Left cardiac atrium (tissue), 4 donors: ENCODE measurements at regions not wholly inside any gene's neighbourhood (a gene's known extent, or its start where the extent isn't known, plus 50 kb on each side); places are given as distances from the start of the nearest gene placed in this dataset.

Source experiments
- ATAC-seq, 2 donors: fragments of 200-7000 bp; cut with Tn5 transposase; one replicate each; pipeline ENCODE4 v1.9.1; 2020; ENCODE audit warnings: mild to moderate bottlenecking in 2 of 2, moderate library complexity in 2 of 2
- DNase-seq: peaks from one replicate; pipeline ENCODE4 v3.0.0-alpha.2; 2020
- intact Hi-C, 2 donors: fragments of 100-400 bp; cut with DNase I; formaldehyde crosslinking; loops; one replicate each; pipeline versions ENCODE4 v1.14.1 to v1.15.1; 2022 to 2023
- donor health status: DM: no; HTN: yes; CAD: no.
- donor health status: DM: no; HTN: yes; CAD: no; lungs with severe emphysema.
- donor health status: DM: yes; HTN: yes; CAD: no.
- donor health status: Dilated cardiomyopathy.

DNA sequence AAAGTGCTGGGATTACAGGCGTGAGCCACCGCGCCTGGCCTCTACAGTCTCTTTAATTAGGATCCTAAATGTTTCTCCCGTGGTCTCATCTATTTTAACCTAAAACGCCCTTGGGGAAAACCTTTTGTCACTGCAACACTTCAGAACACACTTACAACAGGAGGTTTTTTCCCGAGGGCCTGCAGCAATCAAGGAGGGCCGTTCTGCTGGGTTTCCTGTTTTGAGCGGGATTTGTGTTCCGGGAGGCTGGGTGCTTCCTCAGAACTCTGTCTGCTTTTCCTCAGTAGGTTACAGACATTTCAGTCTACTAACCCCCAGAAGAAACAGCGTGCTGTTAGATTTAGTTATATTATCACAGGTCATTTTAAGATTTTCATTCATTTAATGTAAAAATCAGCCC is 65.4 kb upstream of the IRX4 start:
- DNase-seq (no peak), ATAC-seq (no peak)
- intact Hi-C loops: loop anchor here in 1 of 2 donors (5.0 kb wide), 1 partner anchor 146 kb away; the partner anchor contains the start of gene NDUFS6

GRCh38 chr5:1946776-1947175 is 64.1 kb upstream of the IRX4 start:
- intact Hi-C loops: loop anchor here in 1 of 2 donors (5.0 kb wide), 1 partner anchor 144 kb away; the partner anchor contains the start of gene NDUFS6
- ATAC-seq: peak; percentile 85 to 86
- peak; percentile 66 for DNase-seq

DNA sequence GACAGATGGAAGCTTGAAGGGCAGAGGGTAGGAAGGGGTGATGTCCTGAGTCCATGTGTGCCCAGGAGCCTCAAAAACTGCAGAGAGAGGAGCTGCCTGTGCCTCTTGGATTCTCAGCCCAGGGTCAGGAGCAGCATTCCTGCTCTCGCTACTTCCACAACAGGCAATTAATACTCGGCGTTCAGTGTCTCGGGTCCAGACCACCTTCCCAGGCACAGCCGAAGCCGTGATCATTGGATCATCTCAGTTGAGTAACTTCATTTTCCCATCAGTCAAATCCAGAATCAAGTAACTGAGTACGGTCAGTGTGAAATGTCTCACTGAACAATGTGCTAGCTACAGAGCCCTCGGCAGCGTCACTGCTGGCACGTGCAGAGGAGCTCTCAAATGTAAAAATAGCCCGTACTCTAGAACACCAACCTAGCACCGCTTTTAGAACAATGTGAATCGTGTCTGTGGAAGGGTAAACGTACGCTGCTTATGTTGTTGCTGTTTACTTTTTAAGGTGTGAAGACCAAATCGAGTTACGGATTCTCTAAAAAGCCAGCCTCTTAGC is 63.5 kb upstream of the IRX4 start:
- intact Hi-C loops: loop anchor here in 1 of 2 donors (5.0 kb wide), 1 partner anchor 144 kb away; the partner anchor contains the start of gene NDUFS6
- DNase-seq (peak; percentile 51), ATAC-seq (peak; percentile 66 to 78)

DNA sequence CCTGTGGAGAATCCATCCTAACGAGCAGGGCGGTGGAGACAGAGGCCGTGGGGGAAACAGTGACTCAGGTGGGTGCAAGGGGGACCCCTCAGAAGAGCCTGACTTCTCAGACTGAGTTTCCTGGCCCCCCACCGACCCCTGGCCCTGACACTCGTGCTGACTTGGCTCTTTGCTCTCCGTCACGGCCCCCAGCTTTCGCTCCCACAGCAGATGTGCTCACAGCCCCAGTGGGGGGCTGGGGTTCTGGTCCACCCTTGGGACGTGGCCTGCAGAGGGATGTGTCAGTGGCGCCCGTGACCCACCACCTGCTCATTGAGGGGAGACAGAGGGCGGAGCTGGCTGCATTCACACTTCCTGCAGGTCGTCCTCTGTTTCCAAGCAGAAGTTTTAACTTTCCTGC is 62.9 kb upstream of the IRX4 start:
- intact Hi-C loops: loop anchor here in 1 of 2 donors (5.0 kb wide), 1 partner anchor 143 kb away; the partner anchor contains the start of gene NDUFS6
- ATAC-seq (no peak), DNase-seq (no peak)

- ATAC-seq (no peak), DNase-seq (no peak)
- intact Hi-C loops: no loop called here
Observed at GRCh38 chr5:1944408-1944807, 61.7 kb upstream of the IRX4 start.

DNA sequence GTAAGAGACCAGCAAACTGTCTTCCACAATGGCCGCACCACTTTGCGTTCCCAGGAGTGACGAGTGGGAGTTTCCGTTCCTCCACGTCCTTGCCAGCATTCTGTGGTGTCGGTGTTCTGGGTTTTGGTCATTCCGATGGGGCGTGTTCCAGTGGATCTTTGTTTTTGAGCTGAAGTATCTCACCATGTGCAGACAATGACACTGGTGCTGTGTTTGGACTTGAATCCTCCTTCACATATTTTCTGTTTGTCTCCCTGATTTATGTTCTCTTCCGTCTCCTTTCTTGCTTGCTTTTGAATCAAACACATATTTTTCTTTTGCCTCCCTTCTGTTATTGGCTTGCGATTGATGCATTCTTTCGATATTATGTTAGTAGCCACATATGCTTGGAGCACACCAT is 60.8 kb upstream of the IRX4 start:
- DNase-seq: no peak
- intact Hi-C loops: no loop called here

GRCh38 chr5:1942630-1943029 is 59.9 kb upstream of the IRX4 start:
- ATAC-seq (no peak), DNase-seq (no peak)
- intact Hi-C loops: no loop called here

More for the DNA sequence above, 60.8 kb upstream of the IRX4 start:
- ATAC-seq: no peak

DNA sequence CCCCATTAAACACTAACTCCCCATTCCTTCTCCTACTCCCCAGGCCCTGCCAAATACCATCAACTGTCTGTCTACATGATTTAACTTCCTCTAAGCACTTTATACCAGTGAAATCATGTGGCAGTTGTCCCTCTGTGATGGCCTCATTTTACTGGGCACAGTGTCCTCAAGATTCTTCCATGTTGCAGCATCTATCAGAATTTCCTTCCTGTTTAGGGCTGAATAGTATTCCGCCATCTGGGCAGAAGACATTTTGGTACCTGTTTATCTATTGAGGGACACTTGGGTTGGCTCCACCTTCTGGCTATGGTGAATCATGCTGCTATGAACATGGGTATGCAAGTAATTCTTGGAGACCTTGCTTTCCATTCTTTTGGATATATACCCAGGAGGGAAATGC is 59.4 kb upstream of the IRX4 start:
- DNase-seq: no peak
- no peak for ATAC-seq
- intact Hi-C loops: no loop called here

GRCh38 chr5:1939256-1939655 is 56.5 kb upstream of the IRX4 start:
- DNase-seq (no peak), ATAC-seq (no peak)
- intact Hi-C loops: no loop called here

DNA sequence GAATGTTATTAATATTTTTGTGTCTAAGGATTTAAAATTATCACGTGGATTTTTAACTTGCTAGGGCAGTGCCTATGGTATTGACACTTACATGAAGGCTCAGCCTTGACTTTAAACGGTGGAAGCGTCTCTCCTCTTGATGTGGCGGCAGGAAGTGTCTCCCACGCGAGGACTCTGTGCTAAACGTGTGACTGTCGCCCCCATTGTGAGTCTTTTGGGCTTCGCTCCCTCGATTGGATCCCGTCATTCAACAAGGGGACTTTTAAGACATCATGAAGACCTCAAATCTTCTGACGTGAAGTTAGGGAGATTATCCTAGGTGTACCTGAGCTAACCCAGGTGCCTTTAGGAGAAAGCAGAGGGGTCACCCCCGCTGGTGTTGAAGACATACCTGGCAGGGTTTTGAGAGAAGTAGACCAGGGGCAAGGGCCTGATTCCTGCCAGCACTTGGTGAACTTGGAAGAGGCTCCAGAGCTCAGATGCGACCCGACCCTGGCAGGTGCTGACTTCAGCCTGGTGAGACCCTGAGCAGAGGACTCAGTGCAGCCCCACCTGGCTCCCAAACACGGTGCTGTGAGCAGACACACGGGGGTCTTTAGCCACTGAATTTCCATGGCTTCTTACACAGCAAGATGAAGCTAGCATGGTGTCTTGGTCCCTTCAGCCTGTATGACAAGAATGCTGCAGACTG is 55.7 kb upstream of the IRX4 start:
- no peak for DNase-seq
- no peak for ATAC-seq
- intact Hi-C loops: no loop called here

DNA sequence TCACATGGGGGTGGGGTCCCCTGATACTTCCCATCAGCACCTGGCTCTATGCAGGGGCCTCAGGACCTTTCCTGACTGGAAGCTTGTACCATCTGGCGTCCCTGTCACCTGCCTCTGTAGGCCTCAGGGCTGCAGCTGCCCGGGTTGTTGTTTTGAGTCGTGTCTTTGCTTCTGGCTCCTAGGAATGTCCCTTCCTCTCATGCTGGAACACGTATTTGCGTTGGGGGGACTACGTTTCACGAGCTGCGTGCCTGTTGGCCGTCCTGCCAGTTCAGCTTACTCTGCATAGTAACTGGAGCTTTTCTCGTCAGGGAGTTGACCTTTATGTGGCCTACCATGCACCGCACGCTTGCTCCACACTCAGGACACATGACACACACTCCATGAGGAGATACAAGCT is 54.9 kb upstream of the IRX4 start:
- intact Hi-C loops: no loop called here
- ATAC-seq: no peak
- DNase-seq: no peak

DNA sequence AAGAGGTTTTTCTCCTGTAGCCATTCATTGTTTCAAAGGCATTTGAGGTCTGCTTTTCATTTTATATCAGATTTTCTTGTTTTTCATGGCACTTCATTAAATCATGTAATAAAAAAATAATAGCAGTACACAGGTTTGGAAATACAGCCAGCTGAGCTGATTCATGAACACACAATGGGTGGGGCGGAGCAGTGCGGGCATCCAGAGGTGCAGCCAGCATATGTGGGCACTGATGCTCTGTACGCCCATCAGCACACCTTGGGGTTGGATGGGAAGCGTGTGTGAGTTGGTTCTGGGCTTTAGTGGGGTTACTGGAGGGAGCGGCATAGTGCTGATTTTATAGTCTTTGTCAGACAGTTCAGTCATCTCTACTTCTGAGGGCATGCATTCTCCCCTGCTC is 54.2 kb upstream of the IRX4 start:
- no peak for DNase-seq
- no peak for ATAC-seq
- intact Hi-C loops: no loop called here

DNA sequence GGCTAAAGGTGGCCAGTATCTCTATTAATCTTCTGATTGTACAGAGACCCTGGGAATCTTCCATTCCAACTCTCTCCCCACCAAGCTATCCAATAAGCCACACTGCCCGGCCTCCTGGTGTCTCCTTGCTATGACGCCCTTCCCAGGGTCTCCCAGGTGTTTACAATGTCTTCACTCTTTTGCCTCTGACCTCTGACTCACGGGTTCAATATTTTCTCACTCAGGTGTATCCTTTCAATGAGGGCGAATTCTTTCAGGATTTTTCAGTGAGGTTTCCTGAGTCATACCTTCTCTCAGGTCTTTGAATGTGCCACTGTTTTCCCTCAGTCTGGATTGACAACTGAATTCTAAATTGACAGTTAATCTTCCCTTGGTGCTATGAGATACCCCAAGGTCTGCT is 53.7 kb upstream of the IRX4 start:
- intact Hi-C loops: no loop called here
- DNase-seq (no peak), ATAC-seq (no peak)

DNA sequence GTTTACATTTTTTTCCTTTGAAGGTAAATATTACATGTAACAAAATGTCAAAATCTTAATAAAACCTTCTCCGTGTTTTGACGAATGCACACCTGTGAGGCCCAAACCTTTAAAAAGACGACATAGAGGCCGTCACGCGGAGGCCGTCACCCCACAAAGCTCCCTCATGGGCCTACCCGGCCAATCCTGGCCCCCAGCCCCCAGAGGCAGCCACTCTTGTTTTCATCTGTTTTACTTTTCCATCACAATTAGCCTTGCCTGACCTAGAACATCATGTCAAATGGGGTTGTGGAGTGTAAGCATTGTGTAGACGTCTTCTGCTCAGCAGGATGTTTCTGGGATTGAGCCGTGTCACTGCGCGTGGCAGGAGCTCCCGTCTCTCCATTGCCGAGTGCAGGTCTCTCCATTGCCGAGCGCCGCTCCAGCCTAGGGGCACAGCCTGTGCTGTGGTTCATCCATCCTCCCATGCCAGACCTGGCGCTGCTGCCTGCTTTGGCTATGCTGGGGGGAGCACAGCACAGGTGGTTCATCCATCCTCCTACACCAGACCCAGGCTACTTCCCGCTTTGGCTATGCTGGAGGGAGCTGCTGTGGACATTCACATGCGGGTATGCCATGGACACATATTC is 52.2 kb upstream of the IRX4 start:
- intact Hi-C loops: no loop called here
- ATAC-seq (no peak), DNase-seq (no peak)

DNA sequence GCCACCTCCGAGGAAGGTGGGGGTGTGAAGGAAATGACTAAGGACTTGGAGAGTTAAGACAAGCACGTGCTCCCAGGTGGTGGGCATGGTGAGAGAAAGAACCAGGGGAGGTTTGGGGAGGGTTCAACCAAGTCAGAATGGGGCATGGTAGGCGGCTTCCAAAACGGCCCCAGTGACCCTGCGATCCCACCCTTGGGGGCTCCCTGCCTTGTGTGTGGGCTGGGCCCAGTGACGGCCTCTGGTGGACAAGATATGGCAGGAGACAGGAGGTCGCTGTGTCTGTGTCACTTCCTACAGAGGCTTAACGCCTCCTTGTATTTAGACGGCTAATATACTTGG is 51.3 kb upstream of the IRX4 start:
- DNase-seq (no peak), ATAC-seq (no peak)
- intact Hi-C loops: no loop called here

DNA sequence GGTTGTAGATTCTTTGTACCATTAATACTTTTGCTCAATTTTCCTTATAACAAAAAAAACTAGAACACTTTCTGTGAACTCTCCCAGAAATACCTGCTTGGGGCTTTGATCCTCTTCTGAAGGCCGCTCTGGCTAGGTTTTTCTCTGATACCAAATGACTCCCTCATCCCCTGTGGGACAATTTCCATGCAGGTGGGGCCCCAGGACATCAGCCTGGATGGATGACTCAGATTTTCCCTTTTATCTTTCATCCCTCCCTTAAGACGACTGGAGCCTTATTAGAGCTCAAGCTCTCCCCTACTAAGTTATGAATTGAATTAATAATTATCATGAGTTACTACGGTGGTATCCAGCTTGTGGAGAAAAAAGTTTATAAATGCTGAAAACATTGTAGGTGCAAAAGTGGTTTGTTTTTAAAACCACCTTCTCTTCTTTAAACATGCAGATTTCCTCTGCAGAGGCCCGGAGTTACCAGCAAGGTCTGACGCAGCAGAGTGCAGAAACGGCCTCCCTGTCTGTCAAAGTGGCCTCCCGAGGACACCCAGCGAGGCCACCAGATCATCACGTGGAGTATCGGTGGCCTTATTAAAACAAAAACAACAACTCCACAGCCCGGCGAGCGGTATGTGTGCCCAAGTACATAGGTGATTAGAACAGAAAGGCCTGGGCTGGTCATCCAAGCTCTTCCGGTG is 50.8 kb upstream of the IRX4 start:
- DNase-seq (no peak), ATAC-seq (no peak)
- intact Hi-C loops: no loop called here
